ENCODE measurements at regions not wholly inside any gene's neighbourhood (a gene's known extent, or its start where the extent isn't known, plus 50 kb on each side); places are given as distances from the start of the nearest gene placed in this dataset.

- DNase-seq (ENCODE audit: low spot score) (no peak), ATAC-seq (no peak)
- Mint-ChIP-seq H3K27me3 (ENCODE audit: low read depth) (no peaks in the 10 kb centered on the region), H3K36me3 (no peaks in the 10 kb centered on the region), H3K4me3 (no peak overlapping the region), H3K27ac (no peak overlapping the region), H3K9me3 (no peaks in the 10 kb centered on the region), H3K4me1 (peaks cover 36% of the 10 kb centered on the region)
- ChIA-PET POLR2A (no interaction called here), CTCF (no interaction called here)
- TF ChIP-seq PRRX2 (CRISPR knock-in tag; IDR thresholded peaks at IDR 0.05) (no peak), SMAD4 (CRISPR knock-in tag; IDR thresholded peaks at IDR 0.05) (no peak), ATF6 (CRISPR knock-in tag; IDR thresholded peaks at IDR 0.05) (no peak), ZNF512 (CRISPR knock-in tag; IDR thresholded peaks at IDR 0.05; ENCODE audit: borderline replicate concordance) (no peak), RELA (CRISPR knock-in tag; IDR thresholded peaks at IDR 0.05; ENCODE audit: borderline replicate concordance) (no peak), SP1 (CRISPR knock-in tag; conservative IDR thresholded peaks at IDR 0.05) (no peak), SMAD3 (CRISPR knock-in tag; IDR thresholded peaks at IDR 0.05; ENCODE audit: borderline replicate concordance) (no peak), CREM (CRISPR knock-in tag; IDR thresholded peaks at IDR 0.05) (no peak)
These were observed 51.3 kb downstream of the TET3 start for GRCh38 chr2:74036010-74036409.

- Mint-ChIP-seq H3K4me1 (peaks cover 33% of the 10 kb centered on the region), H3K27ac (no peak overlapping the region), H3K27me3 (ENCODE audit: low read depth) (no peaks in the 10 kb centered on the region), H3K9me3 (no peaks in the 10 kb centered on the region), H3K36me3 (no peaks in the 10 kb centered on the region), H3K4me3 (no peak overlapping the region)
- ChIA-PET POLR2A (no interaction called here), CTCF (no interaction called here)
- DNase-seq (ENCODE audit: low spot score), result no peak
- no peak for ATAC-seq
- TF ChIP-seq ZNF138 (CRISPR knock-in tag; conservative IDR thresholded peaks at IDR 0.05) (no peak), PRRX2 (CRISPR knock-in tag; IDR thresholded peaks at IDR 0.05) (no peak), ATF3 (CRISPR knock-in tag; conservative IDR thresholded peaks at IDR 0.05) (no peak), OVOL2 (CRISPR knock-in tag; IDR thresholded peaks at IDR 0.05; ENCODE audit: borderline replicate concordance) (no peak), ZNF532 (CRISPR knock-in tag; IDR thresholded peaks at IDR 0.05; ENCODE audit: borderline replicate concordance) (no peak), KAT7 (CRISPR knock-in tag; IDR thresholded peaks at IDR 0.05; ENCODE audit: borderline replicate concordance) (no peak), USF2 (CRISPR knock-in tag; IDR thresholded peaks at IDR 0.05) (no peak), CTCF (IDR thresholded peaks at IDR 0.05) (no peak), ZSCAN18 (CRISPR knock-in tag; IDR thresholded peaks at IDR 0.05) (no peak), HMGA2 (CRISPR knock-in tag; IDR thresholded peaks at IDR 0.05) (no peak), E2F5 (CRISPR knock-in tag; IDR thresholded peaks at IDR 0.05) (no peak), E2F4 (CRISPR knock-in tag; IDR thresholded peaks at IDR 0.05; ENCODE audit: borderline replicate concordance, low read depth) (no peak)
These were observed 51.9 kb downstream of the TET3 start for GRCh38 chr2:74036450-74037195.

Measured in WTC11 (cell line).